ENCODE measurements at regions not wholly inside any gene's neighbourhood (a gene's known extent, or its start where the extent isn't known, plus 50 kb on each side); places are given as distances from the start of the nearest gene placed in this dataset.

DNA sequence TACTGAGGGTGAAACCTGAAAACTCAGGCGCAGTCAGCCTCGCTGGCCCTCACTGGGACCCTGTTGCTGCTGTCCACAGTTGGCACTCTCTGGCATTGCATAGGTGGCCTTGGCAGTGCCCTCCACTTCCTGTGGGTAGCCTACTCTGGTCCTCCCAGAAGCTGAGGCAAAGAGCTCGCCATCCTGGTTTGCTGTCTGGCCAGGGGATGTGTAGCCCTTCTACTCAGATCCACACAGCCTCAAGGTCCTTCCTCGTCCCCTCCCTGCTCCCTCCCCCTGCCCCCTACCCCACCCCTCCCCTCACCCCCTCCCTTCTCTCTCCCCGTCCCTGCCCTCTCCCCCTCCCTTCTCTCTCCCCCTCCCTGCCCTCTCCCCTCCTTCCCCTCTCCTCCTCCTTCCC is 176.0 kb downstream of the OLFM1 start:
- TF ChIP-seq FOXA1 (IDR thresholded peaks at IDR 0.05): no peak
- no peak for TF ChIP-seq FOXM1 (IDR thresholded peaks at IDR 0.05; ENCODE audit: borderline replicate concordance)
- no peak for TF ChIP-seq FOXK2 (IDR thresholded peaks at IDR 0.05)
- no peak for TF ChIP-seq LEF1 (IDR thresholded peaks at IDR 0.05; ENCODE audit: borderline replicate concordance)
- TF ChIP-seq SUZ12 (IDR thresholded peaks at IDR 0.05): no peak
- no peak for TF ChIP-seq BHLHE40 (IDR thresholded peaks at IDR 0.05; ENCODE audit: borderline replicate concordance)

Data from HEK293T (cell line).